GM06990 (cell line): ENCODE measurements at regions not wholly inside any gene's neighbourhood (a gene's known extent, or its start where the extent isn't known, plus 50 kb on each side); places are given as distances from the start of the nearest gene placed in this dataset.

Experiments used
- DNase-seq: peaks from one replicate; pipeline ENCODE4 v3.0.0-alpha.2; 2011; ENCODE audit not compliant: insufficient read length; ENCODE audit errors: extremely low read depth
- H3K27me3 ChIP-seq: replicated peaks from 2 replicates; pipeline ENCODE4 v1.6.0; 2011; ENCODE audit warnings: low read length; ENCODE audit not compliant: control insufficient read depth, insufficient read depth
- H3K36me3 ChIP-seq: 2 replicates; pipeline ENCODE4 v1.5.1; 2011; ENCODE audit warnings: low read length; ENCODE audit not compliant: control insufficient read depth, insufficient read depth
- H3K4me3 ChIP-seq: replicated peaks from 2 replicates; pipeline ENCODE4 v1.5.1; 2011; ENCODE audit warnings: low read depth, mild to moderate bottlenecking, control low read depth, low read length
- CTCF ChIP-seq: IDR thresholded peaks from 2 replicates; pipeline ENCODE4 v1.5.1; 2011; ENCODE audit warnings: low read length, control low read depth, mild to moderate bottlenecking, inconsistent platforms; ENCODE audit not compliant: insufficient read depth, poor library complexity, severe bottlenecking

GRCh38 chr14:71388862-71389261, 481.6 kb downstream of the PCNX1 start:
- H3K27me3 ChIP-seq: no peaks in the 10 kb centered on the region
- H3K36me3 ChIP-seq: peaks cover 2% of the 10 kb centered on the region; the same call in 1 of the 2 replicates
- H3K4me3 ChIP-seq: no peak overlapping the region
- no peak for TF ChIP-seq CTCF
- DNase-seq: no peak

GRCh38 chr14:71394386-71394785, 487.1 kb downstream of the PCNX1 start:
- Histone ChIP-seq H3K27me3 (no peaks in the 10 kb centered on the region), H3K36me3 (peaks cover 2% of the 10 kb centered on the region; the same call in 1 of the 2 replicates), H3K4me3 (no peak overlapping the region)
- TF ChIP-seq CTCF: no peak
- DNase-seq: no peak

DNA sequence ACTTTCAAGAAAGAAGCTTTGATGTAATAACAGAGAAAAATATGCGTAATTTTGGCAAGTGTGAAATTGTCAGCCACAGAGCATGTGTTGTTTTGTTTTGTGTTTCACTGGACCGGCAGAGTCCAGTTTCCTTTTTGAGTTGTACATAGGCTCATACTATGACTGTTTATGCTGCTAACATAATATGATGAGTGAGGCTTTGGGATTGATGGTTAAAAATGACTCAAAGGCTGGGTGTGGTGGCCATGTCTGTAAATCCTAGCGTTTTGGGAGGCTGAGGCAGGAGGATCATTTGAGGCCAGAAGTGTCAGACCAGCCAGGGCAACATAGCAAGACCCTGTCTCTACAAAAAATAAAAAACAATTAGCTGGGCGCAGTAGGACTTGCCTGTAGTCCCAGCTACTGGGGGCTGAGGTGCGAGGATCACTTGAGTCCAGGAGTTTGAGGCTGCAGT, 487.9 kb downstream of the PCNX1 start:
- no peaks in the 10 kb centered on the region for H3K27me3 ChIP-seq
- peaks cover 2% of the 10 kb centered on the region; the same call in 1 of the 2 replicates for H3K36me3 ChIP-seq
- TF ChIP-seq CTCF: no peak
- no peak for DNase-seq
- H3K4me3 ChIP-seq: no peak overlapping the region

DNA sequence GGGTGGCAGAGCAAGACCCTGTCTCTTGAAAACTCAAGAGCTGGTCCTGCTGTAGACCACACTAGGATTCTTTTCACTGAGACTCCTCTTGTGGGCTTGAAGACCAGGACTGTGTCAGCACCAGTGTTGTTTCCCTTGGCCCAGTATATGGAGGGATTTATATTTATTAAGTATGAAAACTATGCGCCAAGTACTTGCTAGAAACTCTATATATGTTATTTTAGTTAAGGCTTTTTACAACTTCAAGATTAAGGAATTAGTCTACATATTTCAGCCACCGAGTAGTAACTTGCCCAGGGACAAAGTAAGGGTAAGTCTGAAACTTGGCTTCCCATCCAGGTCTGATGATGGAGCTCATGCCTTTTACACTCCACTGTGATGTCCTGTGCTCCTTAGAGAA, 488.4 kb downstream of the PCNX1 start:
- no peak for TF ChIP-seq CTCF
- no peak overlapping the region for H3K4me3 ChIP-seq

GRCh38 chr14:71396050-71396677, 488.9 kb downstream of the PCNX1 start:
- Histone ChIP-seq H3K36me3 (no peaks in the 10 kb centered on the region), H3K4me3 (no peak overlapping the region), H3K27me3 (no peaks in the 10 kb centered on the region)
- no peak for TF ChIP-seq CTCF
- DNase-seq: no peak

More for the DNA sequence above, 488.4 kb downstream of the PCNX1 start:
- DNase-seq: no peak
- Histone ChIP-seq H3K36me3 (peaks cover under 1% of the 10 kb centered on the region; the same call in 1 of the 2 replicates), H3K27me3 (no peaks in the 10 kb centered on the region)

GRCh38 chr14:71397371-71397770, 490.1 kb downstream of the PCNX1 start:
- TF ChIP-seq CTCF: no peak
- Histone ChIP-seq H3K27me3 (no peaks in the 10 kb centered on the region), H3K4me3 (no peak overlapping the region), H3K36me3 (no peaks in the 10 kb centered on the region)
- no peak for DNase-seq
